ENCODE measurements at regions not wholly inside any gene's neighbourhood (a gene's known extent, or its start where the extent isn't known, plus 50 kb on each side); places are given as distances from the start of the nearest gene placed in this dataset.

DNA sequence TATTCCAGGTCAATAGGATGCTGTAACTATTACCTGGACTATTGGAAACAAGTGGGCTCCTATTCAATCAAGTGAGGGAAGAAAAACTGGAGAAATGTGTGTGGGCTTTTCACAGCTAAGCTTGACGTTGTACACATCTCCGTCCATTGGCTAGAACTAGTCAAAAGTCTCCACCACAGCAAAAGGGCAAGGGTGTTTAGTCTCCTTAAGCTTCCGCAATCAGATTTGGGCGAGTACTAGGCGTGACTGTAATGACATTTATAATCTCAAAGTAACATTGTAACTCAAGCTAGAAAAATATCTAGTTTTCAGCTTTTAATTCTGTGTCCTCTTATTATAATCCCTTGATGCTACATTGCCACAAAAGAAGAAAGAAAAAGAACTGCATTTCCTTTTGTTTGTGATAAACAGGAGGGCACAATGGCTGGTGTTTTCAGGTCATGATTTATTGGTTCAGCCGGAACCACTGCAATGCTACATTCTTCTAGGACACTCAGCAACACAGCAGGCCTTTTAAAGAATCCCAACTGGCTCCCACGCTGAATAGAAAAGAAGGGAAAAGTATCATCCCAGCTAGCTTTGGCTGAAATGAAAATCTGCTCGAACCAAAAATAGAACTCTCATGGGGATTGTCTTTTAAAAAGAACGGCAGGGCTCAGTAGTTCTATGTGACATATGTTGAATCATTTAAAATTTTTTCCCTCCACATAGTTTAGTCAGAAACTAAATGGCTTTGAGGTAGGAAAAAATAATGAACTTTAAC lies 387.7 kb downstream of the BTBD3 start:
- no peak for DNase-seq

DNA sequence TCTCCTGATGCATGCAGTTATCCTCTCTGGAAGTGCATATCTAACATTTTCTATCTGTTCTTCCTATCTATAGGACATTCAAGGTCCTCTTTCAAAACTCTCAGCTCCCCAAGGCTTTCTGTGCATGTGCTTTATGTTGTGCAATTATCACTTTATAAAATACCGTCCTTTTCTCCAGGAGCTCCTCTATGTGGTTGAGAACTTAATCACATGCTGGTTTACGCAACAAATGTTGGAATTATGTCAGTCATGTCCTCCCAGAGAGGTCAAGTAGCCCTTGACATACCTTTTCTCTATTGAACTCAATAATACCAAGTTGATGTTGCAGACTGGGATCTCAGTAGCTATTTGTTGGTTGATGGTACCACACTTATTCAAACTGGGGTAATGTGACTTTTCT lies 388.4 kb downstream of the BTBD3 start:
- no peak for DNase-seq

DNA sequence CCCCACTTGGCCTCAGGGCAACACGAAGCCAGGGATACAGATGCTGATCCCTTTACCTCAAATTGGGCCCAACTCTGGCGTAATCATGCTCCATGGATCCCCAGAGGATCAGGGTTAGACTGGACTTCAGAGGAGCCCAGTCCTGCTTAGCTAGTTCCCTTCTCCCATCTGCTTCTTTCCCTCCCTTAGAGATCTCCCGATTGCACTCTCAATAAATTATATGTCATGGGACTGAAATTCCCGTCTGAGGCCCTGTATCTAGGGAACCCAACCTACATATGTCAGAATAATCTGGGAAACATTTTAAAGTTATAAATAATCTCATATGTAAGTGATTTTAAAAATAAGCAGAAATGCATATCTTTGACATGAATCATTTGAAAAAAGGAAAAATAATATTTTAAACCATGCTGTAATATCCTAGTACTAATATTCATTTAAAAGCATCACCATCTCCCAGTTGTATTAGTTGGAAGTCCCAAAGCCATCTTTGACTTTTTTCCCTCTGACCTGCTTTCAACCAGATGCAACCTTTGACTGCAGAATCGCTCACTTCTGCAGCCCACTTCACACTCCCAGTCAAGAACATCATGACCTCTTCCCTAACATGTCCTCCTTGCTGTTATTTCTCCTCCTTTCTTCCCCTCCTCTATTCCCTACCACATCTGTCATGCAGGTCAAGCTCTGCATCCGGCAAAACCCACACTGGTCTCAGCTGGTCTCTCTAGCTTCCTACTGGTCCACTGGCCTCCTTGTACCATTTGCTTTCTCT lies 393.6 kb downstream of the BTBD3 start:
- no peak for DNase-seq

DNA sequence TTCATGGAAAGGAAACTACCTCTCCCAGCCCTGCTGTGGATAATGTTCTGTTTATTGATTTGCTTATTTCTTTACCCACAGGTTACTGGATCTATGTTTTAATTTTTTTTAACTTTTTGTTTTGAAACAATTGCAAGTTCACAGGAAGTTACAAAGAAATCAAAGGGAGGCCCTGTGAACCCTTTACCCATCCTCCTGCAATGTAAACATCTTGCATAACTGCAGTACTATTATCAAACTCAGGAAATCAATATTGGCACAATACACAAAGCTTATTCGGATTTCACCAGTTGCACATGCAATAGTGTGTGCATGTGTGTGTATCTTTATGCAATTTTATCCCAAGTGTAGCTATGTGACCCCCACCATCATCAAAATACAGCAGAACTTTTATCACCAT lies 398.0 kb downstream of the BTBD3 start:
- no peak for DNase-seq

DNA sequence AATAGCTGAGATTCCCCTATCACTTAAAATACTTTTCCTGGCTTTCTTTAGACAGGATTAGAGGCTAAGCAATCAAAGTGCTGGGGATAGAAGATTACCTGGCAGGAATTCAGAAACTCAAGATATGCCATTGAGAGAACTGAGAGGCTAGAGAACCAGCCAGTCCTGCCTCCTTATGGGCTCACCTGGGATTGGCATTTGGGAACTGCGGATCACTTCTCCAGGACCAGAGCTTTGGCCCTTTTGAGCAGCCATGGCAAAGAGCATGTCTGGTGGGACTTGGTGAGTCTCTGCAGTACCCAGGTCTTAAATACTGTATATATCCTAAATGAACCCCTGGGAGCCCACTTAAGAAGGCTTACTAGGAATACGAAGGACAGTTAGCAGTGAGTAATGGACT lies 399.1 kb downstream of the BTBD3 start:
- no peak for DNase-seq

DNA sequence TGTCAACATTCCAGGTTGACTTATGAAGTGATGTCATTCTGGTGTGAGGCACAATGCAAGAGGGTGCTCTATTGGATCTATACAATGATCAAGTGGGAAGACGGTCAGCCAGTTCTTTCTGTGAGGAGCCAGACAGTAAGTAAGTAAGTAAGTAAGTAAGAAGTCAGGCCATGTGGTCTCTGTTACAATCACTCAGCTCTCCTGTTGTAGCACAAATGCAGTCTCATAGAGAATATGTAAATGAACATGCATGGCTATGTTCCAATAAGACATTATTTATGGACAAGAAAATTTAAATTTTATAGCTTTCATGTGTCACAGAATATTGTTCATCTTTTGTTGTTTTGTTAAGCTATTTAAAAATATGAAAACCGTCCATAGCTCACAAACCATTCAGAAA lies 399.7 kb downstream of the BTBD3 start:
- DNase-seq: no peak

DNA sequence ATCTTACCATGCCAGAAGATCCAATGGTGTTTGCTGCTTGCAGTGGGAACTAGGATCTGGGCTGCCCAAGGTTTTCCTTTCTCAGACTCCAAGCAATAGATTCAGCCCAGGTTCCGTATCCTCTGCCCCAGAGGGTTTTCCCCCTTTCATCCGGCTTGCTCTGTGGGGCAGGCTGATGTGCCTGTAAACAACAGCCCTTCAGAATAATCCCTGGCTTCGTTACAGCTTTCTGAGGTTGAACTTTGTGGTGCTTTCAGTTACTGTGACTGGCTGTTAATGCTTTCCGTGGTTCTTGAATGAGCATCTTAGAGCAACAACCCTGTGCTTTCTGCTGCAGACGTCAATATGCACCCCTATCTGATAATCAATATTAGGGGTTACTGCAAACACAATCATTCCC lies 400.4 kb downstream of the BTBD3 start:
- no peak for DNase-seq

DNA sequence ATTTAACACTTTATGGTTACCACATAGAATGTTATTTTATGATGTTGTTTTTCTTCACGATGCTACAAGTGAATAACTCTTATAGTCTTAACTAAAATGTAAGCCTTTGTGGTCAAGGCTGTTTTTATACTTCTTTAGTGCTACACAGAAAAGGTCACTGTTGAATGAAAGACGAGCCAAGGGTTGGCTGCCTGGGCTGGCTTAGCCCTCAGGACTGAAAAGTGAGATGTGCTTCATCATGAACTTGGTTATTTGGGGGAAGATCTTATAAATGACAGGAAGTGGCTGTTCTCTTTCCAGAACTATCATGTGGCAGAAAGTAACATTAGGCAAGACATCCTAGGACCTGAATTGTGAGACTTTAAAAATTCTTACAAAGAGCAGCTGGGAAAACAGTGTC lies 404.0 kb downstream of the BTBD3 start:
- DNase-seq: no peak

DNA sequence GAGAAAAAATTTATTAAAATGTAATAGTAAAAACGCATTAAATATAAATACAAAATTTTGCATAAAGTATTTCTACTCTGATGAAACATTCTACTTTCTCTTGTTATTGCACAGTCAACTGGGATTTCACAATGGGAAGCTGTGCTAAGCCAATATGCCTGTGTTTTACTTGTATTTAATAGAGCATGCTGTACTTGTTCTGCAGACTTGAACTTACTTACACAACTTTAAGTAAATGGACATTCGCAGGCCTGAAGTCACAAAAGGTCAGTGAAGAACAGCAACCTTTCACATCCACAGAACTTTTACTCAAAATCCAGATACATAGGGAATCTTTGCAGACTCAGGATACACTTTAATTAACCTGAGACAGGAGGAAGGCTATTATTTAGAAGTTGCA lies 409.5 kb downstream of the BTBD3 start:
- DNase-seq: no peak

DNA sequence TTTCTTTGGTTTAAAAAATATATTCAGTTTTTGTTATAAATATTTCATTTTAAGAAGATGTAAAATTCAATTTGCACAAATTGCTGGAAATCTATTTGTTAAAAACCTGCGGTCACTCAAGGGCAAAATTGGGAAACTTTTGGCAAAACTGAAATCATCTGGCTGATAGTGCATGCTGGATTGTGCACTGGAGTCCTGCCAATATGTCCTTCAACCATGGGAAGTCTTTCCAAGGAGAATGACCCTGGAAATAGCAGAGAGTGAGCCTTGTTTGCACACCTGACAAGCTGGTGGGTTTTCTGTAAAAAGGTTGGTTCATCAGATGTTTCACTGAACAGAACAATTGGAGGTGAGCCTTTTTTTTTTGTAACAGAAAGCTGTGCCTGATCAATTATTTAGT lies 413.5 kb downstream of the BTBD3 start:
- DNase-seq: no peak

DNA sequence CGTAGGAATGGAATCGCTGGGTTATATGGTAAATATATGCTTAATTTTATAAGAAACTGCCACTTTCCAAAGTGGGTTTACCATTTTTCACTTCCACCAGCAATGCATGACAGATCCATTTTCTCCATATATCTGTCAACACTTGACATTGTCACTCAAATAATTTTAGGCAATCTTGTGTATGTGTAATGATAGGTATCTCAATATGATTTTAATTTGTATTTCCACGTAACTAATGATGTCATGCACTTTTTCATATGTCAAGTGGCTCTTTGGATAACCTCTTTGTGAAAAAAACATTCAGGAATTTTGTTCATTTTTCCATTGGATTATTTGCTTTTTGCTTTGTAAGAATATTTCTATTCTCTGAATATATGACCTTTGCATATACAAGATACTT lies 419.9 kb downstream of the BTBD3 start:
- no peak for DNase-seq

DNA sequence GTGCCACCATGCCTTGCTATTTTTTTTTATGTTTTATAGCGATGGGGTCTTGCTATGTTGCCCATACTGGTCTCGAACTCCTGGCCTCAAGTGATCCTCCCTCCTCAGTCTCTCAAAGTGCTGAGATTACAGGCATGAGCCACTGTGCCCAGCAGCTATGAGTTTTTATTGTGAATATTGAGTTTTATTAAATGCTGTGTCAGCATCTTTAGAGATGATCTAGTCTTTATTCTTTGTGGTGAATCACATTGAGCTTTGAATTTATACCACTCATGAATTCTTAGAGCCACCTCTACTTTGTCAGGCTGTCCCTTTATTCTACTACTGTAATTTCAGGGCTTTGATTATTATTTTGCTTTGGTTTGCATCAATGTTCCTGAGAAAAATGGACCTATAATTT lies 428.3 kb downstream of the BTBD3 start:
- DNase-seq: no peak

DNA sequence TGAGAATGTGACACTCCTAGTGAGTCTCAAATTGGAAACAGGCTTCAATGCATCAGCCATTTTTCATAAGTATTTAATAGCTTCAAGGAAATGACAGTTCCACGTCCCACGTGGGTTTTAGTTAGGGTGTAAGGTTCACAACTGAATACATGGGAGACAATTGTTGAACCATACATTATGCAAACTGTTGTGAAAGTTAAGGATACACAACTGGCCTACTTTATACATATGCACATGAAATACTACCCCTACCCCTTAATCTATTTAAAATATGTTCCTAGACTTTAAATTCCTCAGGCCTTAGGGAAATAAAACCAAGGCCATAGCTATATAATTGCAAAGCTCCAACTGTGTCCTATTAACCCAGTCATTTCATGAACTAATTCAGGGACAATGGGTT lies 436.1 kb downstream of the BTBD3 start:
- DNase-seq: no peak

DNA sequence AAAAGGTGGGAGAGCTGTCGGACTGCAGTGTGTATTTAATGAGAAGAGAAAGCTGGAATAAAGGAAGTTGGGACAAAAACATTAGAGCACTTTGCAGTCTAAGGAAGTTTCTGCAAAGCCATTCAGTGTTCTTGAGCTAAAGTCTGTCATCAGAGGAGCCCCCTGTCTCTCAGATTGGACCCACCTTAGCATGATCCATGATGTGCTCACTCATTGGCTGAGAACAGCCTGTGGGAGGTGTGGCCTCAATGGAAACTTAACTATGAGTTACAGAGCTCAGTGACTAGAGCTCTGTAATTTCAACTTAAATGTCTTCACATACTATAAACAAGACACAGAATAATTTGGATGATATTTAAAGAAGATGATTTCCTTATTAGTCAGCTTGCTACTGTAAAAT lies 437.0 kb downstream of the BTBD3 start:
- DNase-seq: no peak

DNA sequence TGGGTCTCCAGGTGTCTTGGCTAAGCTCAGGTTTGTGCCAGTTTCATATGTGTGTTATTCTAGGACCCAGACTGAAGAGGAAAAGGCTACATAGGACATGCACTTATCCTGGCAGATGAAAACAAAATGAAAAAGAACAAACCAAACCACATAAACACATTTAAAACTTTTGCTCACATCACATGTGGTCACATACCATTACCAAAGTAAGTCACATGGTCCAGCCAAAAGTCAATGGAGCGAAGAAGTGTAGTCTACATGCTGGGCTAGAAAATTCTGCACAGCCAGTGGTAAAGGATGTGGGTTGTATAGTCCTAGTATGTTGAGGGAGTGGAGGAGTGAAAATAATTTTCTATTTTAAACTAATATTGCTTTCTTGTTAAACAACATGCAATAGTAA lies 437.5 kb downstream of the BTBD3 start:
- no peak for DNase-seq

DNA sequence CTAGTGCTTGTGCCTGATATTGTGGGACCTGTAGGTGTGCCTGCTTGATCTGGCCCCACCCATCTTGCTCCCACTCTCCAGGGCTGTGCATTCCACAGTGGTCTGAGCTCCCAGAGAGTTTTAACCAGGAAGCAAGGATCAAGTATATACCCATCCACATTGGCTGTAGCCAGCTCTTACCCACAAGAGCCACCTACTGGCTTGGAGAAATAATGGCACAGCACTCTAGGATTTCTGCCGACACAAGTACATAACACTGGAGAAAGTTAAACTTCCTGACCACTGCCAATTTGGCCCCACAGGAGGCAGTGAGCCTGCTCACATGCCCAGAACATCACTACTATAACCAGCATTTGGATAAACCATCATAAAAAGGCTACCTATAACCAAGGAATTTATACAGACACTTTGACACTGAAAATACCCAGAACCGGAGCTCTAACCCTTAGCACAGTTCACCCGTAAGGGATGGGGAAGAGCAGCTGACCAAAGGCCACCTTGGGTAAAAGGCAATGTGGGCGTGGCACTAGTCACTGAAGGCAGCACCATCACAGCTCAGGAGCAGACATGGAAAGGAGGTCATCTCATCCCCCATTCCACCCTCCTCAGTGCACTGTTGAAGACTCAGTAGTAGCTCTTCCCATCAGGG lies 440.4 kb downstream of the BTBD3 start:
- DNase-seq: no peak

DNA sequence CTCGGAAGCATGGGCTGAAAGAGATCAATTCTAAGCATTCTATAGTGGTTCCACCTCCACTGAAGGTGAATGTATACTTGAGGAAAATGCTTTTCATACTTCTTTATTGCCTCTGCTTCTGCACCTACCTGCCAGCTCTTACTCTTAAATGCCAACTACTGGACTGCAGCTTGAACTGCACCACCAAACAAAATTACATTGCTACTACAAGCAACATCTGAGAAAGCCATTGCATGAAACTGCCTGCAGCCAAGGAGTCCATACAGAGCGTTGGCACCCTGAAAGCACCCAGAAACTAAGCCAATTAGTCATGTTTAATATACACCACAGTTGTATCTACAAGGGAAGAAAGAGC lies 440.9 kb downstream of the BTBD3 start:
- no peak for DNase-seq

DNA sequence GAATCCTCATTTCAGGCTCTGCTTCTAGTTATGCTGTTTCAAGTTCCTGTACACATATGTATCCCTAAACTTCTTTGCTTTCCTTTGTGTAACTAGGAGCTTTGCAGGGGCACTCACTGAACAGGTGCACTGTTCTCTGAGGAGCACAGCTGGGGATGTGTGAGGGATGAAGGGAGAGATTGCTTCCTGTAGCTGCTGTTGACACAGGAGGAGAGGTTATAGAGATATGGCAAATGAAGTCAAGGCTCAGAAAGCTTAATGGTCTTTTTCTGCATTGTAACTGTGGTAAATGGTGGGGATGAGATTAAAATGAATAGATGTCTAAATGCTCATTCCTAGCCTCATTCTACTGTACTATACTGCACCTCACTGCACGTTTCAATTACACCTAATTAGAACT lies 454.3 kb downstream of the BTBD3 start:
- DNase-seq: no peak

DNA sequence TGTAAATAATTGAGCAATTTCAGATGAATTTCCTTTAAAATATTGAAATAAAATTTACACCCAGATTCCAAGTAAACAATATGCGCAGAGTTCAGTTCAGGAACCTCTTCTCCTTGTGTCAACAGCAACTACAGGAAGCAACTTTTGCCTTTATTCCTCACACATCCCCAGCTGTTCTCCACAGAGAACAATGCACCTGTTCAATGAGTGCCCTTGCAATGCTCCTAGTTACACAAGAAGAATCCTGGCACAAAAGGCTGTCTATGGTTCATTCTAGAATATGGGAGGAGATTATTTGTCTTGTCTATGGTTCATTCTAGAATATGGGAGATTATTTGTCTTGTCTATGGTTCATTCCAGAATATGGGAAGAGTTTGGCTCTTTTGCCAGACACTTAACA lies 454.9 kb downstream of the BTBD3 start:
- no peak for DNase-seq

DNA sequence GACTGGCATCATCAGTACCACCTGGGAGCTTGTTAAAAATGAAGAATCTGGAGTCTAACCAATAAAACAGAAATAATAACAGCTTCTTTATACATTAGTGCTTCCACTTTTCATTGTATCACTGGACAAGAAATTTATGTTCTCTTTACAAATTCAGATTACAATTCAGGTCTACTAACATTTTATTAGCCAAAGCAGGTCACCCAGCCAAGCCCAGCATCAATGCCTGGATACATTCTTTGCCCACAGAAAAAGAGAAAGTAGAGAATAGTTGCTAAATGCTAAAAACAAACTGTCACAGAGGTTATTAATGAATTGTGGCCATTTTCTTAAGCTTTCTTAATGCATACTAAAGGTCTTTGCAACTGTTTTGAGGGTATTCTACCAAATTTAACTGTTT lies 458.3 kb downstream of the BTBD3 start:
- no peak for DNase-seq

DNA sequence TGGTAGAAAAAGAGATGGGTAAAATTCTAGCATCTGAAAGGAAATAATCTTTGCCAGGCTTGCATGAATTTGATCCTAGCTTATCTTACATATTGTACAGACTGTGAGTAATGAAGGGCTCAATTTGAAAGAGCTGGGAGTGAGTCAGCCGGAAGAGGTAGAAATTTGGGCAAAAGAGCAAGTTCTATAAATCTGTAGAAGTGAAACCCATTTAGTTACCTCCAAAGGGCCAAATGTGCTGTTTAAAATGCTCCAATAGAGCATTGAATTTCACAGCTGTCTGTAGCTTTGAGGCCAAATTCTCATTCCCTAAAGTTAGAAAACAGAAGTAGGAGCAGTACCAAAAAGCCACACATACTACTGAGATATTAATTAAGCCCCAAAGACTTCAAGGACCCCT lies 466.1 kb downstream of the BTBD3 start:
- DNase-seq: no peak

DNA sequence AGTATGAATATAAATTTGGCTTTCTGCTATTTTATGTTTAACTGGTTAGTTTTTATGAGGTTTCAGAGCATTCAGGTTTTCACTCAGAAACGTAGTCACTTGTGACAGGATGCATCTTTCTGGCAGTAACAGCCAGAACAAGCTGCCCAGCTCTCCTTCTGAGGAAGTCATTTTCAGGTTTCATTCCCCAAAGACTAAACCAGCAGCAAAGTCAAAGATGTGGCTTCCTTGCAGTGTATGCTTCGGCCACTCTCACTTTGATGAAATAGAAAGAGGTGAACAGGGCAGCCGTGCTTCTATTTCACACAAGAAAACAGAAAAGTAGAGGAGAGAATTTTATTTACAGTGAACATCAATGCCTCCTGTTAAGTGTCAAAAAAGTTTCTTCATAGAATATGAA lies 469.1 kb downstream of the BTBD3 start:
- no peak for DNase-seq

DNA sequence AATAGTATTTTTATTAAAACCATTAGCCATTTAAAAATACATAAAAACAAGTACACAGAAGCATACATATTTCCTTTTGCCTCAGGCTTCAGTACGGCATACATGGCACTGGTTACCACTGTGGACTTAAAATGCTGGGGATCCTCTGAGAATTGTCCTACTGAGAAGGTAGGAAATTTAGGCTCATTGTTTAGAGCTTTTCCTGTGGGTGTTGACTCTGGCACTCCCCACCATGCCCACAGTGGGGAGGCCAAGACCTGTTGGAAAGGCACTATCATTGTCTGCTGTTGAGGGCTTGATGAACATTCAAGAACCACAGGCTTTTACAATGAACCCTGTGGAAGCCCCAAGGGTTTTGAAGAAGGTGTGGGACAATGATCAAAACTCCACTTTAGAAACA lies 473.4 kb downstream of the BTBD3 start:
- no peak for DNase-seq

DNA sequence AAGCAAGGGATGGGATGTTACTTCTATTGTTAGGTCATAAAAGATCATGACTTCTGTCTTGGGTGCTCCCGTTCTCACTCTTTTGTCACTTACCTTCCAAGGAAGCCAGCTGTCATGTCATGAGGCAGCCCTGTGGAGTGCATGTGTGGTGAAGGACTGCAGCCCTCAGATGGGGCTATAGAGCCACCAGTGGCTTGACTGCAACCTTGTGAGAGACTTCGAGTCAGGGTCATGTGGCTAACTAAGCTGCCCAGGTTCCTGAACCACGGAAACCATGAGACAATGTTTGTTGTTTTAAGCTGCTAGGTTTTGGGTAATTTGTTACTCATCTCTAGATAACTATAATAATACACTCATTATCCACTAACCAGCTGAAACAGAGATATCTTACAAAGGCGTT lies 477.1 kb downstream of the BTBD3 start:
- no peak for DNase-seq
